Smooth muscle cell (in vitro differentiated cells): ENCODE measurements at regions not wholly inside any gene's neighbourhood (a gene's known extent, or its start where the extent isn't known, plus 50 kb on each side); places are given as distances from the start of the nearest gene placed in this dataset.

Experiments used
- DNase-seq: peaks from one replicate; lab custom pipeline; 2025; ENCODE audit not compliant: unreplicated experiment; lab: John Stamatoyannopoulos, UW
- H2AFZ ChIP-seq: fragments of 200-600 bp; sonication (generic); 2 replicates; pipeline ENCODE4 v1.6.0; 2016; ENCODE audit warnings: antibody characterized with exemption, low read depth, mild to moderate bottlenecking
- H3F3A ChIP-seq: fragments of 200-600 bp; sonication (generic); 2 replicates; pipeline ENCODE4 v1.6.0; 2017; ENCODE audit warnings: antibody characterized with exemption, low read depth
- H3K27ac ChIP-seq: fragments of 200-600 bp; sonication (generic); 2 replicates; pipeline ENCODE4 v1.5.1; 2016; ENCODE audit warnings: low read depth, mild to moderate bottlenecking
- H3K27me3 ChIP-seq: fragments of 200-600 bp; sonication (generic); 2 replicates; pipeline ENCODE4 v1.6.1; 2016; ENCODE audit warnings: low read depth, mild to moderate bottlenecking
- H3K36me3 ChIP-seq: fragments of 200-600 bp; sonication (generic); 2 replicates; pipeline ENCODE4 v1.5.1; 2016; ENCODE audit warnings: low read depth
- H3K4me1 ChIP-seq: fragments of 200-600 bp; sonication (generic); 2 replicates; pipeline ENCODE4 v1.5.1; 2016; ENCODE audit warnings: low read depth
- H3K4me2 ChIP-seq: fragments of 200-600 bp; sonication (generic); 2 replicates; pipeline ENCODE4 v1.6.0; 2016; ENCODE audit warnings: mild to moderate bottlenecking
- H3K4me3 ChIP-seq: fragments of 200-600 bp; sonication (generic); 2 replicates; pipeline ENCODE4 v1.5.1; 2016; ENCODE audit warnings: mild to moderate bottlenecking
- H3K79me2 ChIP-seq: fragments of 200-600 bp; sonication (generic); 2 replicates; pipeline ENCODE4 v1.6.0; 2016; ENCODE audit warnings: low read depth, mild to moderate bottlenecking
- H3K9ac ChIP-seq: fragments of 200-600 bp; sonication (generic); 2 replicates; pipeline ENCODE4 v1.6.0; 2016; ENCODE audit warnings: low read depth
- H3K9me3 ChIP-seq: fragments of 200-600 bp; sonication (generic); replicated peaks from 2 replicates; pipeline ENCODE4 v1.5.1; 2016; ENCODE audit warnings: low read depth
- H4K20me1 ChIP-seq: fragments of 200-600 bp; sonication (generic); 2 replicates; pipeline ENCODE4 v1.6.0; 2016; ENCODE audit warnings: low read depth
- CTCF ChIP-seq: fragments of 200-600 bp; sonication (generic); IDR thresholded peaks from 2 replicates; pipeline ENCODE4 v1.5.1; 2017; ENCODE audit warnings: borderline replicate concordance, mild to moderate bottlenecking, antibody characterized with exemption; ENCODE audit not compliant: insufficient read depth, poor library complexity, severe bottlenecking
- WGBS: methylation state at CpG from one replicate; pipeline ENCODE4 v1.1.7; 2016; ENCODE audit warnings: low lambda C conversion rate; 5-methylcytosine and 5-hydroxymethylcytosine counted together

GRCh38 chr5:15023846-15024245, 152.3 kb upstream of the ANKH start:
- no peaks in the 10 kb centered on the region for H3K27me3 ChIP-seq
- no peaks in the 10 kb centered on the region for H3K79me2 ChIP-seq
- no peaks in the 10 kb centered on the region for H3K36me3 ChIP-seq
- no peaks in the 10 kb centered on the region for H3K9me3 ChIP-seq
- H3K4me2 ChIP-seq, result no peak overlapping the region
- H3K4me3 ChIP-seq, result no peak overlapping the region
- H3K9ac ChIP-seq, result no peak overlapping the region
- H3F3A ChIP-seq, result peaks cover 13% of the 10 kb centered on the region
- no peak for DNase-seq
- no peaks in the 10 kb centered on the region for H4K20me1 ChIP-seq
- H2AFZ ChIP-seq, result no peak overlapping the region
- WGBS, result 90% methylated on average over 5 of the region's 5 CpGs
- no peak for TF ChIP-seq CTCF
- H3K4me1 ChIP-seq, result peaks cover 16% of the 10 kb centered on the region
- H3K27ac ChIP-seq, result no peak overlapping the region

- Histone ChIP-seq H3K4me2 (no peak overlapping the region), H3K79me2 (no peaks in the 10 kb centered on the region), H2AFZ (no peak overlapping the region), H3K9me3 (no peaks in the 10 kb centered on the region), H3F3A (peaks cover 13% of the 10 kb centered on the region), H3K27me3 (no peaks in the 10 kb centered on the region), H3K9ac (no peak overlapping the region), H3K27ac (no peak overlapping the region), H4K20me1 (no peaks in the 10 kb centered on the region), H3K4me1 (peaks cover 16% of the 10 kb centered on the region), H3K36me3 (no peaks in the 10 kb centered on the region), H3K4me3 (no peak overlapping the region)
- DNase-seq, result no peak
- TF ChIP-seq CTCF, result no peak
- 81% methylated on average over 1 of the region's 1 CpG for WGBS
These were observed 151.7 kb upstream of the ANKH start for GRCh38 chr5:15023266-15023665.

GRCh38 chr5:15021266-15022046, 149.9 kb upstream of the ANKH start:
- Histone ChIP-seq H3K4me2 (peak overlapping the region; percentile 72), H3K4me1 (peaks cover 12% of the 10 kb centered on the region), H4K20me1 (no peaks in the 10 kb centered on the region), H3K79me2 (no peaks in the 10 kb centered on the region), H3K4me3 (peak overlapping the region; percentile 16), H3F3A (peaks cover 10% of the 10 kb centered on the region), H2AFZ (peak overlapping the region; percentile 88), H3K9ac (no peak overlapping the region), H3K36me3 (no peaks in the 10 kb centered on the region), H3K27ac (peak overlapping the region; percentile 81), H3K27me3 (no peaks in the 10 kb centered on the region), H3K9me3 (no peaks in the 10 kb centered on the region)
- TF ChIP-seq CTCF, result no peak
- 46% methylated on average over 8 of the region's 8 CpGs for WGBS
- DNase-seq, result no peak

GRCh38 chr5:15020736-15021135, 149.2 kb upstream of the ANKH start:
- Histone ChIP-seq H2AFZ (peak overlapping the region; percentile 88), H3K9me3 (no peaks in the 10 kb centered on the region), H3K27me3 (no peaks in the 10 kb centered on the region), H3K9ac (no peak overlapping the region), H3K27ac (peak overlapping the region; percentile 81), H3K4me3 (no peak overlapping the region), H4K20me1 (no peaks in the 10 kb centered on the region), H3K79me2 (no peaks in the 10 kb centered on the region), H3K4me2 (peak overlapping the region; percentile 72), H3K36me3 (no peaks in the 10 kb centered on the region), H3F3A (peaks cover 5% of the 10 kb centered on the region), H3K4me1 (peaks cover 7% of the 10 kb centered on the region)
- TF ChIP-seq CTCF, result no peak
- WGBS, result 85% methylated on average over 3 of the region's 3 CpGs
- no peak for DNase-seq
